ENCODE measurements at regions not wholly inside any gene's neighbourhood (a gene's known extent, or its start where the extent isn't known, plus 50 kb on each side); places are given as distances from the start of the nearest gene placed in this dataset.

DNA sequence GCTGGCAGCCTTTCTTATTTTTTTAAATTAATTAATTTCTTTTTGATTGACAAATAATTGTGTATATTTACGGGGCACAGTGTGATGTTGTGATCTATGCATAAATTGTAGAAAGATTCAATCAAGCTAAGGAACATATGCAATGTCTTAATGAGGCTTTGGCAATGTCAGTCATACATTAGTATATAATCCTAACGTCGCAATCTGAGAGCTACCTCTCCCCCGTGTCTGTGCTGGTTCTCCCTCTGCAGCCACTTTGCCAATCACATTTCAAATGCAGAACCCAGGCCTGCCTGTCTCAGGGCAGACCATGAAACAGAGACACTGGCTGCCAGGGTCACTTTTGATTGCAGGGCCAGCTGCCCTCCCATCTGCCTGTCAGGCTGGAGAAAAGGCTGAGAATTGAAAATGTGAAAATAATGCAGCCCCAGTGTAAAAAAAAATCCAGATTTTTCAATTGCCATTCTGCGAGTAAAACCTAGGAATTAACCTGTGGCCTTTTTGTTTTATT lies 56.3 kb downstream of the SLC24A2 start:
- in situ Hi-C loops (cut with HindIII; ENCODE audit: low sequenced_read_pairs), result no loop called here
- DNase-seq (ENCODE audit: low spot score), result peak; percentile 60

DNA sequence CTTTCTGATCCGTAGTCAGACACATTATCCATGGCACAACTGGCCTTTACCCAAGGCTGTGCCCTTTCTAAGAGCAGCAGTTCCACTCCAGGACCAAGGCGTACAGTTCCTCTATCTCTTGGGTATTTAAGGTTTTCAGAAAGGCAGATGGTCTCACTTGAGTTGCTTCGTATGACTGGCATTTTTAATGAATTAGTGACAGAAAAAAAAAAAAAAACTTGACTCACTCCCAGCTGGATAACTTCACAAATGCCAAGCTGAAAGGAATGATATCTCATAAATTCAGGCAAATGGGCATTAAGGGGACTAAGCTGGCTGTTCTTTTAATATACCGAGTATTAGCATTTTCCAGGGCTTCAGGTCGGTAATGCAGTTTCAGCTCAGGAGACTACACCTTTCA lies 60.7 kb downstream of the SLC24A2 start:
- DNase-seq (ENCODE audit: low spot score), result peak; percentile 41
- in situ Hi-C loops (cut with HindIII; ENCODE audit: low sequenced_read_pairs), result no loop called here

DNA sequence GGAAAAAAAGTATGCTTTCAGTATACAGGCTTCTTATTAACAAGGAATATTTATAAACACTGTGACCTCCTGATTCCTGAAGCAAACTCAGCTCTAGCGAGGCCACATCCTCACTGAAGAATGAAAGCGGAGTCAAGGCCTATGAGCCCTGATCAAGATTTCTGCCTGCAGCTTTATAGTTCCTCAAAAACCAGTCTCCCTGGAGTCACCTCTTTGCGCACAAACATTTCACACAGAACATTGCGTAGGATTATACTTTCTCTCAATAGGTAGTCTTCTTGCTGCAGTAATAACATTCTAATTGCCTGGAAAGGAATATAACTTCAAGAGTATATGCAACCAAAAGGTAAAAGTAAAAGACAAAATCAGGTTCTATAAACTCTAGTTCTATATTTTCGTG lies 62.9 kb downstream of the SLC24A2 start:
- DNase-seq (ENCODE audit: low spot score), result no peak
- in situ Hi-C loops (cut with HindIII; ENCODE audit: low sequenced_read_pairs), result no loop called here

DNA sequence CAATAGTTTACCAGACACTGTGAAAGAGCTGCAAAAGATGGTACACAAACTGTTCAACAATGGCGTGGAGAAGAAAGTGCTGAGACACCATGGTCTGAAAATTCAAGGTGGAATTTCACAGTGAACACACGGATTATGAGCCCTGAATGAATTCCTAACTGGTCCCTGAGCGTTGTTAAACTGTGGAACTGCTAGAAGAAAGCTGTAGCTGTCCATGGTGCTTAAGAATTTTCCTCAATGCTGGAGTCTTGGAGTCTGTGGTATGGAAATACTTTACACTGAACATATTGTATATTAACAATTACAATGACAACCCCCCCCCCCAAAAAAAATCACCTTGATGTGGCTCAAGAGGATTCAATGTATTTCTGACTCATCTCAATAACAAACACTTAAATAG lies 68.5 kb downstream of the SLC24A2 start:
- DNase-seq (ENCODE audit: low spot score), result no peak
- in situ Hi-C loops (cut with HindIII; ENCODE audit: low sequenced_read_pairs), result no loop called here

DNA sequence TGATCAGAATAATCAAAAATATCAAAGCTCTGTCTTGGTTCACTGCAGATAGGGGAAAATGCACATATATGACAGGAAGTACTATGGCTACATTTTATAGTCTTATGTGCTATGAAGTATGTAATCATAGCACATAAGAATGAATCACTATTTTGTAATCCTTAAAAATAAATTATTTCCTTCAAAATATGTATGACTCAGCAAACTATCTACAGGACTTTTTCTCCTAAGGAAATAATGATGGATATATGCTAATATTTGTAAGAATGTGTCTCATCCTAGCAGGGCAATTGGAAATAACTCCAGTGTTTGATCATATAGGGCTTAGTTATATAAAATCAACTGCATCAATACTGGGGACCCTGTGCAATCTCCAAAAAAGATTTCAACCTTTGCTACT lies 85.1 kb downstream of the SLC24A2 start:
- in situ Hi-C loops (cut with HindIII; ENCODE audit: low sequenced_read_pairs), result no loop called here
- DNase-seq (ENCODE audit: low spot score), result no peak

DNA sequence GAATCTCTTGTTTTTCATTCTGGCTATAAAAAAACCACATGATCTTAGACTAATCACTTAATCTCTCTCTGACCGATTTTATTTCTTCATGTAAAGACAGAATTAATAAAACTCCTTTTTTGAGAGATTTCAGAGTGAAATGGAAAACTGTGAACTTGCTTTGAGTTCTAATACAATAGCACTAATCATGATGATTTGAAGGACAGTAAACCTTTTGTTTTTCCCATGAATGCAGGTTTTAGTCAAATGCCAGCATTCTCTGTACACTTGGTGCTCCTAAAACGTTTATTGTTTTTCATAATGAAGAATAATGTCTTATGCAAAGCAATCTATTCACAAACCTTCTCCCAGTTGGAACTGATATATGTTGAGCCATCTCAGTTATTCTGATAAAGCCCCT lies 86.8 kb downstream of the SLC24A2 start:
- DNase-seq (ENCODE audit: low spot score), result no peak
- in situ Hi-C loops (cut with HindIII; ENCODE audit: low sequenced_read_pairs), result no loop called here

DNA sequence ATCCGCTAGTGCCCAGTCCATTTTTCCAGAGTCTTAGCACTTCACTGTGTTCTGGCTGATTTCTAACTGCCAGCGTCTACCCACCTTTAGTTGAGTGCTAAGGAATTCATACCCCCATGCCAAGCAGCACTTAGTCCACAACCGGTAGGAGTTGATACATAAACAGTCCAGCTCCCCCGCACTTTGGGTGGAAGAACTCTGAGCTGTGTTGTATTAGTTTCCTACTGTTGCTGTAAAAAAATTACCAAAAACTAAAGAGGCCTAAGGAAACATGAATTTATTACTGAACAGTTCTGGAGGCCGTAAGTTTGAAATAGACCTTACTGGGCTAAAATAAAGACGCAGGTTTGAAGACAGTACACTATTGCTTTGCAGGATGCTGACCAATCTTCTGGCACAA lies 87.6 kb downstream of the SLC24A2 start:
- no peak for DNase-seq (ENCODE audit: low spot score)
- in situ Hi-C loops (cut with HindIII; ENCODE audit: low sequenced_read_pairs), result no loop called here

DNA sequence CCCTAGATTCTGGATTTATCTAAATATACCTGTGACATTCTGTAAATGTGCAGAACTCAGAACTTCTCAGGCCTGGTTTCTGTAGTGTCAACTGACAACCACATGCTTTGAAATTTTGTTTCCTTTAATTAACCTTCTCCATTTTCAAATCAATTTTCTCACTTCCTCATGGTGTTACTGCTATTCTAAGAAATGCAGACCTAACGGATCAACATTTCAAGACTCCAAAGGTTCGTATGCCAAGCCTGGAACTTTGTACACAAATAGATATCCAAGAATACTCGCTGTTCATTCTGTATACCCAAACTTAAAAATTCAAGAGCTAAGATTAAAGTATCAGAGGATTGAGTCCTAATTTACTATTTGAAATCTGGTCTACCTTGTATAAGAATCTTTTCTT lies 88.1 kb downstream of the SLC24A2 start:
- in situ Hi-C loops (cut with HindIII; ENCODE audit: low sequenced_read_pairs), result no loop called here
- no peak for DNase-seq (ENCODE audit: low spot score)

DNA sequence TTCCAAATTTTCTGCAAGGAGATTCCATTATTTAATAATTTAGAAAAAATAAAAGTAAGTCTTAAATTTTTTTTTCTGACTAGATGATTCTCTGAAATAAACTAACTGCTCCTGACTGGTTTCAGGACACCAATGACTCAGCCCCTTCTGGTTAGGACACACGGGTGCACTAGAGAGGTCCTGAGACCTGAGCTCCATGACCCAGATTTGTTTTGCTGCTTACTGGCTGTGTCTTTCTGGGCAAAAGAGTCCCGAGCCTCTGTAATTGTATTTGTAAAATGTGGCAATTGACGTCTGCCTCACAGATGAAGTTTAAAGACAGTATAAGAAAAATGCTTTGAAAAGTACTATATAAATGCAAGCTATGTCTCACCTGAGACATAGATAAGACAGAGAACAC lies 89.1 kb downstream of the SLC24A2 start:
- peak; percentile 35 for DNase-seq (ENCODE audit: low spot score)
- in situ Hi-C loops (cut with HindIII; ENCODE audit: low sequenced_read_pairs), result no loop called here

DNA sequence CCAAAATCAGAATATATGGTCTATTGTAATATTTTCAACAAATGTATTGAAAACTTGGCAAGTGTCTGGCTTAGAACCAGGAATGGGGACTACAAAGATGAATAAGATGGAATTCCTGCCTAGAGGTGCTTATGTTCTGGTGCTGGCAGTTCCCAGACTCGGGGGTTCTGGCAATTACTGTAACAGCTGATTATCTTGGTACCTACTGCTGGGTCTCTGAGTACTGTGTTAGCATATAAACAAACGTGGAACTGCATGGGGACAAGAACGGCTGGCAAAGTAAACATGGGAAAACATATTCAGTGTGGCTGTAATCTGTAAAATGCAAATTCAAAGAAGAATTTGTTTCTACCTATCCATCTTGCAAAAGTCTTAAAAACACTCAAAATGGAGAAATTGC lies 89.9 kb downstream of the SLC24A2 start:
- in situ Hi-C loops (cut with HindIII; ENCODE audit: low sequenced_read_pairs), result no loop called here
- no peak for DNase-seq (ENCODE audit: low spot score)

DNA sequence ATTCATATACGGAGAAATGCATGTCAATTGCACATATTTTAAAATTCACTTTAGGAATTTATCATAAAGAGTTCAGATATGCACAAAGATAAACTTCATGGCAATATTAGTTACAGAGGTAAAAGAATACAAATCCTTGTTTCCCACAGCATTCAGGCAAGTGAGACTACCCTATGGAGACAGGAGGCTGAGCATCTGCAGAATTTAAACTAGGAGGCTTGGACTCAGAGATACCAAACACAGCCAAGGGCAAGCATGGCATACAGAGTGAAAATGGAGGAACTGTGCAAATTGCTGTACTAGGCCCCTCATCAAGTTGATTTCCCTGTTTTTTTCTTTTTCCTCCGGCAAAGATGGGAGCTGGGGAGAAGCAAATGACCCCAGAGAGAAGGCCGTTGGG lies 94.2 kb downstream of the SLC24A2 start:
- in situ Hi-C loops (cut with HindIII; ENCODE audit: low sequenced_read_pairs), result no loop called here
- no peak for DNase-seq (ENCODE audit: low spot score)

DNA sequence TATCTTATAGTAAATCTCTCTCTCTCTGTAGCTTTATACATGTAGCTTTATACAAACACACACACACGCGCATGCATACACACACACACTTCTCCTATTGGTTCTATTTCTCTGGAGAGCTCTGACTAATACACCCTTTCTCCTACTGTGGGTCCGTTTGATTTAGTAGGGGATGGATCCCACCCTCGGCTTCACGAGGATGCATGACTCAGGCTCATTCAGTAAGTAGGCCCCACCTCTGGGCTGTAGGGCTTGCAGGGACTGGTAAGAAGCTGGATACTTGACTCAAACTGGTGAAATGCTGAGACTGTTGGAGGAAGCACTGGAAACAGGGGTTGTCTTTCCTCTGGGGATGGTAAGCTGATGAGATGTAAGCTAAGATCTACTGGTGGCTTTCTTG lies 98.7 kb downstream of the SLC24A2 start:
- no peak for DNase-seq (ENCODE audit: low spot score)

DNA sequence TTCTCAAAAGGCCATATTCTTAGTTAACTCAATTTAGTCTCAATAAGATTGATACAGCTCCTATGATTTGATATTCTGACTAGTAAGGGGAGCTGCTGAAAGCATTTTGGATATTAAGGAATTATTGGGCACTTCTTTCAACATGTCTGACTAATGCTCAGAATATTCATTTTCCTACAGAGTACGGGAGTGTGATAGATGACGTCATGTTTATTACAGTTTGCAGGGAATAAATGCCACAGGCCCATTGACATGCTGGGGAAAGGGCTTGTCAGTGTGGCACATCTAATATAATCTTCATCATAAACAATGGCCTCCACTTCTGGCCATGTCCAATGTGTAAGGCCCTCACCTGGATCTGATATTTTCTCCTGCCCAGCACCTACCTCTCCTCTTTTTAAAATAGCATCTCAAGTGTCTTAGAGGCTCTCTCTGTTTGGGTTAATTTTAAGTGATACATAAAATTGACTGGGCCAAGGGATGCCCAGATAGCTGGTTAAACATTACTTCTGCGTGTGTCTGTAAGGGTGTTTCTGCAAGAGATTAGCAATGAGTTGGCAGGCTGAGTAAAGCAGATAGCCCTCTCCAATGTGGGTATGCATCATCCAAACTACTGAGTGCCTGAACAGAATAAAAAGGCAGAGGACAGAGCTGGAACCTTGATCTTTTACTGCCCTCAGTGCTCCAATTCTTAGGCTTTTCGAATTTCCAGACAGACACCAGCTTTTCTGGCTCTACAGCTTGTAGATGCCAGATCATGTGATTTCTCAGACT lies 99.3 kb downstream of the SLC24A2 start:
- in situ Hi-C loops (cut with HindIII; ENCODE audit: low sequenced_read_pairs), result no loop called here
- no peak for DNase-seq (ENCODE audit: low spot score)

More for the DNA sequence above, 98.7 kb downstream of the SLC24A2 start:
- in situ Hi-C loops (cut with HindIII; ENCODE audit: low sequenced_read_pairs), result no loop called here

DNA sequence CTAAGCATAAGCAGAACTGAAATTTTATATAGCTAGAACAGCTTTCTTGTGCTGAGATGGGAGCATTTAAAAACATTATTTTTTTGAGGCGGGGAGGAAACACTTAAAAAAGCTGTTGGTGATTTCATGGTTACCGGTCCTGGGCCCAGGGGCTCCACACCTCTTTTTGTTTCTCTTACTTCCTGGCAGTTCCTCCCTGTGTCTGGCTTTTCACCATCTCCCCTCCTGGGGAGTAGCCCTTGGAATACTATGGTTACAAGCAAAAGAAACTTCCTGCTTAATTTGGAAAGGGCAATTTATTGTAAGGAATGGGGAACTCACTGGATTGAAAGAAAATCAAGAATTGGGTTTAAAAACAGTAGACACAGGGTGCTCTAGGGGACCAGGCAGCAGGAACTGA lies 105.1 kb downstream of the SLC24A2 start:
- DNase-seq (ENCODE audit: low spot score), result no peak
- in situ Hi-C loops (cut with HindIII; ENCODE audit: low sequenced_read_pairs), result no loop called here

DNA sequence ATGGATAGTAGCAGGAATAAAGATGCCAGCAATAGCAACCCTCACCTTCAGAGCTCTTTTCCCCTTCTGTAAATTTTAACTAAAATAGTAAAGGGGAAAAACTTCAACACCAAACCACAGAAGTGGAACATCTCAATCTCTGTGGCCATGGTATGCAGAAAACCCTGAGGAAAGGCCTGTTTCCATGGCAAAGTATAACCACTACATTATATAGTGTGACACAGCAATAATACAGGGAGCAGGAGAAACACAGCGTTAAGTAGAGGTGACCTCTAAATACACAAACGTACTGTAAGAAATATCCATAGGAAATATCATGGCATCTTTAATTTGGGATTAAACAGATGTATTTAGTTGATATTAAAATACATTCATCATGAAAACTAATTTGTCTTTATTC lies 106.4 kb downstream of the SLC24A2 start:
- in situ Hi-C loops (cut with HindIII; ENCODE audit: low sequenced_read_pairs), result no loop called here
- no peak for DNase-seq (ENCODE audit: low spot score)

DNA sequence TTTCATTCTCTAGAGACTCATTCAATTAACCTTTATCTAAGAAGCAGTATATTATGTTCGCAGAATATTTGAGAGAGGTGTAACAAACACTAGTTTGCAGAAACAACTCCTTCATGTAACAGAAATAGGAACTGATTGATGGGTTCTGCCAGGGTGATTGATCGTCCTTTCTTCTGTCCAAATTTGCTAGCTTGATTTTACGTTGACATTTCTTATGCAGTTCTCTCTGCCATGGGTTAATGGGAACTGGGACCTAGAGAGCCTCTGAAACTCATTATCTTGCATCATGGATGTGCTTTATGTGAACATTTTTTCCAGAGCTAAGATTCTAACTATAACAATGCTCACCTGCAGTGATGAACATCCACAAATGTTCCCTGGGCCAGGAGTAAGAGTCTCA lies 107.0 kb downstream of the SLC24A2 start:
- DNase-seq (ENCODE audit: low spot score), result no peak
- in situ Hi-C loops (cut with HindIII; ENCODE audit: low sequenced_read_pairs), result no loop called here

DNA sequence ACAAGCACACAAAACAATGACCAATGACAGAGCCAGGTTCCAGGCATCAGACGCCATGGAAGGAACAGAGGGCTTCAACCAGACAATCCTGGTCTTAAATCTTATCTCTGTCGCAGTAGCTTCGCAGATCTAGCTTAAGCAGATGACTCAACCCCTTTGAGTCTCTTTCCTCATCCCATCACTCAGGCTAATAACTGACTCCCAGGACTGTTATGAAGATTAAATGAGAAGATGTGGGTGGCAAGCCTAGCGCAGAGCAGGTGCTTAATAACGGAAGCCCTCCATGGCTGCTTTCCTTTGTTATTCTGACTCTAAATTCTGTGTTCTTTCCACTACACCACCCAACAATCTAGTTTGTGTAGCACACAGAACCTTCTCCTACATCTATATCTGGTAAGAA lies 110.9 kb downstream of the SLC24A2 start:
- no peak for DNase-seq (ENCODE audit: low spot score)
- in situ Hi-C loops (cut with HindIII; ENCODE audit: low sequenced_read_pairs), result no loop called here

DNA sequence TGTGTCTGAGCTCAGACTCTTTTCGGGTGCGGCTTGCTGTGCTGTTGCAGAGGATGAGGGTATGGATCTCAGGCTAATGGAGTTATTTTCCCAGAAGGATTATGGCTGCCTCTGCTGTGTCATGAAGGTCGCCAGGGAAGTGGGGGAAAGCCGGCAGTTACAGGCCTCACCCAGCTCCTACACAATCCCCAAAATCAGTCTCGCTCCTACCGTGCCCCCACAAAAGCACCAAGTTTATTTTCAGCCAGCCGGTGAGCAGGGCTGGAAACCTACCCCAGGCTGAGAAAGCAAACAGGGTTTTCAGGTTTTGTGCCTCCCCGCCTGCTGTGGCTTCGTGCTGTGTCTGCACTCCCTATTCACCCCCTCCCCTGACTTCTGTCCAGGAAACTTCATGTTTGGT lies 113.3 kb downstream of the SLC24A2 start:
- no peak for DNase-seq (ENCODE audit: low spot score)
- in situ Hi-C loops (cut with HindIII; ENCODE audit: low sequenced_read_pairs), result no loop called here

DNA sequence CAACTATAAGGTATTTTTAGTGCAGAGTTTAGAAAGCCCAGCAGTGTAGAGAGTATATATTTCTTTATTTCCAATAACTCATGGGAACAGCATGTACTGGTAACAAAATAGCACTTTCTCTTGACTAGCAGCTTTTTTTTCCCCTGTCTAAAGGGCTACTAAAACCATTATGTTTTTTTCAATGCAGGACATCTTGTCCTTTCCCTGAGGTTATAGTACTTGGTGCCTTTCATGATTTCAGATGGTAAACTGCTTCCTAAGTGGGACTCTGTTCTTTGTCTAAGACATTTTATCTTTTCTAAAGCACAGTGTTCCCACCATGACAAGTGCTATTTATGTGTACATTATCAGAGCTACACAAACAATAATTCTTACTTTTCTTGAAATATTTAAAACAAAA lies 122.3 kb downstream of the SLC24A2 start:
- no peak for DNase-seq (ENCODE audit: low spot score)
- in situ Hi-C loops (cut with HindIII; ENCODE audit: low sequenced_read_pairs), result no loop called here

DNA sequence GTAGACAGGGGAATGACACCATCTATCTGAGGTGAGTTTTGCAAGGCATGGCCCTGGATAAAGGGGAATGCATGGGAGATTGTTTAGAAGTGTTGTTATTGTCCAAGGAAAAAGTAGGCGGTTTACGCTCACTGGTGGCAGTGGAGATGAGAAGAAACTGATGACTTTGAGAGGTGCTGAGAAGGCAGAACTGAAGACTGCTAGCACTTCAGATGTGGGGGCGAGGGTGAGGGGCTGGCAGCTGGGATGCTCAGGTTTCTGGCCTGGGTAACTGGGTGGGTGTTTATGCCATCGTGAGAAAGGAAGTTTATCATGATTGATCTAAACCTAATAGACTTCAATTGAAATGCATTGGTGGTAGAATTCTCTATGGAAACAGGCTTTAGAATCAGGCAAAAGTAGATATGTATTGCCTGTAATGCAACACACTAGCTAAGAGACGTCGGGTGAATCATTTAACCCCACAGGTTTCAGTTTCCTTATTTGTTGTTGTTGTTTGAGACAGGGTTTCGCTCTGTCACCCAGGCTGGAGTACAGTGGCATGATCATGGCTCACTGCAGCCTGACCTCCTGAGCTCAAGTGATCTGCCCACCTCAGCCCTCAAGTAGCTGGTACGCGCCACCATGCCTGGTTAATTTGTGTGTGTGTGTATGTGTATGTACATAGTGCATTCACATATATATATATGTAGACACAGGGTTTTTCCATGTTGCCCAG lies 123.5 kb downstream of the SLC24A2 start:
- DNase-seq (ENCODE audit: low spot score), result no peak
- in situ Hi-C loops (cut with HindIII; ENCODE audit: low sequenced_read_pairs), result no loop called here

DNA sequence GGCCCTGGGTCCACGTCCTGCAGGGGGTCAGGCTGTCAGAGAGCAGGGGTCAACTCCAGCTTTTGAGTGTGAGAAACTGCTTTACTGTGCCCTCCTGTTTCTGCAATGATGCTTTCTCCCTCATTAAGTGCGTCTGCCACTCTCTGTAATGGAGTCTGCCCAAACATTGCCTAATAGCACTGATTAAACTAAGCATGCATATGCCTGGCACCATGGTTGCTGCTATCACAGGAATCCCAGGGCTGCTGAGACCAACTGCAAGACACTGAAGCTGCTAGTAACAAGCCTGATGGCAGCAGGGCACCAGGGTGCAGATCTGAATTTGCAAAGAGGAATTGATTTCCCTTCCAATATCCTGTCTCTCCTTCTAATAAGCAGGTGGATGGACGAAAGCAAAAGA lies 125.3 kb downstream of the SLC24A2 start:
- DNase-seq (ENCODE audit: low spot score), result no peak
- in situ Hi-C loops (cut with HindIII; ENCODE audit: low sequenced_read_pairs), result no loop called here

Data from G401 (cell line).